Caco-2 (cell line): ENCODE measurements at regions not wholly inside any gene's neighbourhood (a gene's known extent, or its start where the extent isn't known, plus 50 kb on each side); places are given as distances from the start of the nearest gene placed in this dataset.

Source experiments
- BruUV-seq: library from RNA; stranded (reverse); fragments of 400-500 nt; replicated peaks from 2 replicates; lab custom pipeline; 2021; lab: Mats Ljungman, UMichigan
- CTCF ChIA-PET: fragments of 300-600 bp; sonication (Branson Sonifier 250); formaldehyde crosslinking; loops from one replicate; lab custom pipeline; 2022; ENCODE audit warnings: antibody characterized with exemption; lab: Charles Lee
- POLR2A ChIA-PET: fragments of 300-600 bp; sonication (Branson Sonifier 250); formaldehyde crosslinking; loops from one replicate; lab custom pipeline; 2022; ENCODE audit warnings: antibody characterized with exemption; lab: Charles Lee
- DNase-seq, 2 experiments: peaks; one replicate each; pipeline versions ENCODE4 v3.0.0 to v3.0.0-alpha.2; 2020 to 2022
- H3K27me3 ChIP-seq: replicated peaks from 2 replicates; pipeline ENCODE4 v1.6.0; 2011; ENCODE audit warnings: low read length; ENCODE audit not compliant: control insufficient read depth, insufficient read depth
- H3K36me3 ChIP-seq: 2 replicates; pipeline ENCODE4 v1.5.1; 2011; ENCODE audit warnings: low read length; ENCODE audit not compliant: control insufficient read depth, insufficient read depth
- H3K4me1 ChIP-seq: fragments of 250-450 bp; sonication (Bioruptor Pico); 2 replicates; pipeline ENCODE4 v1.5.1; 2020; ENCODE audit warnings: mild to moderate bottlenecking
- H3K4me3 ChIP-seq: 2 replicates; pipeline ENCODE4 v1.5.1; 2011; ENCODE audit warnings: low read depth, mild to moderate bottlenecking, control low read depth, low read length
- H3K9me3 ChIP-seq: fragments of 250-450 bp; sonication (Bioruptor Pico); 2 replicates; pipeline ENCODE4 v1.5.1; 2020; ENCODE audit warnings: mild to moderate bottlenecking, moderate library complexity
- H3K27ac Mint-ChIP-seq: one replicate; pipeline ENCODE4 v1.8.0; 2022; ENCODE audit warnings: mixed read lengths; ENCODE audit not compliant: unreplicated experiment
- H3K27me3 Mint-ChIP-seq: one replicate; pipeline ENCODE4 v1.8.0; 2022; ENCODE audit warnings: mixed read lengths; ENCODE audit not compliant: insufficient read depth, unreplicated experiment
- H3K36me3 Mint-ChIP-seq: one replicate; pipeline ENCODE4 v1.8.0; 2022; ENCODE audit warnings: mild to moderate bottlenecking, mixed read lengths; ENCODE audit not compliant: insufficient read depth, unreplicated experiment
- H3K4me1 Mint-ChIP-seq: one replicate; pipeline ENCODE4 v1.8.0; 2022; ENCODE audit warnings: low read depth, mixed read lengths; ENCODE audit not compliant: unreplicated experiment
- H3K4me3 Mint-ChIP-seq: one replicate; pipeline ENCODE4 v1.8.0; 2022; ENCODE audit warnings: mild to moderate bottlenecking, moderate library complexity, mixed read lengths; ENCODE audit not compliant: unreplicated experiment
- H3K9me3 Mint-ChIP-seq: one replicate; pipeline ENCODE4 v1.8.0; 2022; ENCODE audit warnings: mixed read lengths; ENCODE audit not compliant: unreplicated experiment
- intact Hi-C: fragments of 100-400 bp; cut with micrococcal nuclease; formaldehyde crosslinking; loops from one replicate; pipeline ENCODE4 v1.10.0; 2022; ENCODE audit not compliant: unreplicated experiment
- TF ChIP-seq, protein P1 (sequence below), 2 experiments: fragments of 200-600 bp in 1 of 2; IDR thresholded peaks; 1 replicate in 1 of 2; 2 replicates in 1 of 2; pipeline versions ENCODE4 v1.5.1 to v1.8.0; 2011 to 2022; ENCODE audit warnings: antibody characterized with exemption in 1 of 2, control low read depth in 1 of 2, inconsistent platforms in 1 of 2, low read depth in 1 of 2, low read length in 1 of 2, mild to moderate bottlenecking in 1 of 2, moderate library complexity in 1 of 2; ENCODE audit not compliant: insufficient read depth in 1 of 2, severe bottlenecking in 1 of 2, unreplicated experiment in 1 of 2

- H3K27me3 Mint-ChIP-seq = no peaks in the 10 kb centered on the region
- H3K9me3 Mint-ChIP-seq = peaks cover 8% of the 10 kb centered on the region
- Histone ChIP-seq H3K9me3 (peaks cover 14% of the 10 kb centered on the region; the same call in 1 of the 2 replicates), H3K4me3 (no peak overlapping the region), H3K4me1 (peaks cover 18% of the 10 kb centered on the region; the same call in 1 of the 2 replicates), H3K27me3 (no peaks in the 10 kb centered on the region), H3K36me3 (no peaks in the 10 kb centered on the region)
- no peak overlapping the region for H3K27ac Mint-ChIP-seq
- BruUV-seq = no TSS peak
- POLR2A ChIA-PET = interaction anchor here (0.6 kb wide), 1 partner anchor 250 kb away, joined by 3 read pairs; no protein-coding TSS in a partner anchor
- TF ChIP-seq, protein P1, sequence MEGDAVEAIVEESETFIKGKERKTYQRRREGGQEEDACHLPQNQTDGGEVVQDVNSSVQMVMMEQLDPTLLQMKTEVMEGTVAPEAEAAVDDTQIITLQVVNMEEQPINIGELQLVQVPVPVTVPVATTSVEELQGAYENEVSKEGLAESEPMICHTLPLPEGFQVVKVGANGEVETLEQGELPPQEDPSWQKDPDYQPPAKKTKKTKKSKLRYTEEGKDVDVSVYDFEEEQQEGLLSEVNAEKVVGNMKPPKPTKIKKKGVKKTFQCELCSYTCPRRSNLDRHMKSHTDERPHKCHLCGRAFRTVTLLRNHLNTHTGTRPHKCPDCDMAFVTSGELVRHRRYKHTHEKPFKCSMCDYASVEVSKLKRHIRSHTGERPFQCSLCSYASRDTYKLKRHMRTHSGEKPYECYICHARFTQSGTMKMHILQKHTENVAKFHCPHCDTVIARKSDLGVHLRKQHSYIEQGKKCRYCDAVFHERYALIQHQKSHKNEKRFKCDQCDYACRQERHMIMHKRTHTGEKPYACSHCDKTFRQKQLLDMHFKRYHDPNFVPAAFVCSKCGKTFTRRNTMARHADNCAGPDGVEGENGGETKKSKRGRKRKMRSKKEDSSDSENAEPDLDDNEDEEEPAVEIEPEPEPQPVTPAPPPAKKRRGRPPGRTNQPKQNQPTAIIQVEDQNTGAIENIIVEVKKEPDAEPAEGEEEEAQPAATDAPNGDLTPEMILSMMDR (IDR thresholded peaks at IDR 0.05; ENCODE audit: insufficient read depth in 1 of 2, low read depth in 1 of 2, low read length in 1 of 2, severe bottlenecking in 1 of 2, unreplicated experiment in 1 of 2) = no peak
- H3K4me3 Mint-ChIP-seq = no peak overlapping the region
- H3K36me3 Mint-ChIP-seq = no peaks in the 10 kb centered on the region
- intact Hi-C loops = no loop called here
- no peak for DNase-seq
- no peaks in the 10 kb centered on the region for H3K4me1 Mint-ChIP-seq
- CTCF ChIA-PET = interaction anchor here (2.3 kb wide), 1 partner anchor 41 kb away, joined by 6 read pairs; no protein-coding TSS in a partner anchor
Observed at GRCh38 chr14:22334275-22334577, 254.8 kb downstream of the DAD1 start.

- H3K9me3 Mint-ChIP-seq = peaks cover 14% of the 10 kb centered on the region
Observed at GRCh38 chr14:22333422-22334274, 255.4 kb downstream of the DAD1 start.

More at GRCh38 chr14:22333422-22334274, 255.4 kb downstream of the DAD1 start:
- peaks cover 18% of the 10 kb centered on the region; the same call in 1 of the 2 replicates for H3K4me1 ChIP-seq
- Mint-ChIP-seq H3K4me3 (no peak overlapping the region), H3K27ac (no peak overlapping the region), H3K27me3 (no peaks in the 10 kb centered on the region), H3K4me1 (no peaks in the 10 kb centered on the region), H3K36me3 (no peaks in the 10 kb centered on the region)
- intact Hi-C loops = no loop called here
- BruUV-seq = no TSS peak
- no peaks in the 10 kb centered on the region for H3K36me3 ChIP-seq
- CTCF ChIA-PET = interaction anchor here (0.7 to 2.3 kb wide), 3 partner anchors 42 to 133 kb away, joined by 3 to 6 read pairs (median 5); no protein-coding TSS in a partner anchor
- POLR2A ChIA-PET = interaction anchor here (0.6 kb wide), 1 partner anchor 251 kb away, joined by 3 read pairs; no protein-coding TSS in a partner anchor
- TF ChIP-seq, protein P1 (IDR thresholded peaks at IDR 0.05; ENCODE audit: insufficient read depth in 1 of 2, low read depth in 1 of 2, low read length in 1 of 2, severe bottlenecking in 1 of 2, unreplicated experiment in 1 of 2) = no peak
- H3K9me3 ChIP-seq = peaks cover 14% of the 10 kb centered on the region
- peak in 1 of 2 experiments; percentile 27 for DNase-seq
- no peak overlapping the region for H3K4me3 ChIP-seq
- no peaks in the 10 kb centered on the region for H3K27me3 ChIP-seq
